Stimulated activated CD4-positive, alpha-beta T cell treated with anti-CD3 and anti-CD28 coated beads, Interleukin-12 subunit alpha, Interleukin-12 subunit beta, amount 100 ng/mL, for 24 hours (primary cell): ENCODE measurements at regions not wholly inside any gene's neighbourhood (a gene's known extent, or its start where the extent isn't known, plus 50 kb on each side); places are given as distances from the start of the nearest gene placed in this dataset.
"Not testable (repeated sequence)": the region's sequence is repeated elsewhere in the genome, so short reads cannot be mapped to it uniquely, and the experiment has no call there.

Experiments used
- DNase-seq, 2 experiments: peaks; one replicate each; pipeline ENCODE4 v3.0.0-alpha.2; 2020; ENCODE audit warnings: low read depth in 2 of 2

- DNase-seq, result not testable (repeated sequence)
Observed at GRCh38 chr6:1156411-1156810, 155.5 kb upstream of the FOXQ1 start.

- no peak for DNase-seq
Observed at GRCh38 chr6:1153696-1154245, 158.1 kb upstream of the FOXQ1 start.

- no peak for DNase-seq
Observed at GRCh38 chr6:1146500-1146899, 165.4 kb upstream of the FOXQ1 start.

- DNase-seq, result no peak
Observed at GRCh38 chr6:1145768-1146218, 166.1 kb upstream of the FOXQ1 start.

GRCh38 chr6:1144842-1145767, 166.8 kb upstream of the FOXQ1 start:
- no peak for DNase-seq

GRCh38 chr6:1143655-1144054, 168.2 kb upstream of the FOXQ1 start:
- DNase-seq, result no peak

GRCh38 chr6:1139155-1139890, 172.6 kb upstream of the FOXQ1 start:
- DNase-seq, result no peak

- DNase-seq, result no peak
Observed at GRCh38 chr6:1137849-1138248, 174.0 kb upstream of the FOXQ1 start.

GRCh38 chr6:1136827-1137226, 175.1 kb upstream of the FOXQ1 start:
- no peak for DNase-seq

- DNase-seq, result no peak
Observed at GRCh38 chr6:1136415-1136774, 175.5 kb upstream of the FOXQ1 start.

GRCh38 chr6:1135726-1136414, 176.0 kb upstream of the FOXQ1 start:
- DNase-seq, result no peak

GRCh38 chr6:1131285-1132079, 180.4 kb upstream of the FOXQ1 start:
- DNase-seq, result no peak

- no peak for DNase-seq
Observed at GRCh38 chr6:1130709-1131108, 181.2 kb upstream of the FOXQ1 start.

GRCh38 chr6:1129131-1129530, 182.8 kb upstream of the FOXQ1 start:
- no peak for DNase-seq

GRCh38 chr6:1127597-1128288, 184.2 kb upstream of the FOXQ1 start:
- no peak for DNase-seq

- DNase-seq, result no peak
Observed at GRCh38 chr6:1127129-1127528, 184.8 kb upstream of the FOXQ1 start.

- DNase-seq, result no peak
Observed at GRCh38 chr6:1126036-1126435, 185.9 kb upstream of the FOXQ1 start.

- DNase-seq, result no peak
Observed at GRCh38 chr6:1125297-1125696, 186.6 kb upstream of the FOXQ1 start.

- DNase-seq, result no peak
Observed at GRCh38 chr6:1124885-1125284, 187.0 kb upstream of the FOXQ1 start.
